ENCODE measurements at regions not wholly inside any gene's neighbourhood (a gene's known extent, or its start where the extent isn't known, plus 50 kb on each side); places are given as distances from the start of the nearest gene placed in this dataset.

GRCh38 chr5:137567226-137567625 is 68.1 kb upstream of the SPOCK1 start:
- no peak for DNase-seq (ENCODE audit: low read depth in 4 of 4, low spot score in 3 of 4)

- DNase-seq (ENCODE audit: low read depth in 4 of 4, low spot score in 3 of 4) = no peak
Observed at GRCh38 chr5:137566780-137567179, 67.7 kb upstream of the SPOCK1 start.

GRCh38 chr5:137566118-137566541 is 67.0 kb upstream of the SPOCK1 start:
- peak in 1 of 4 donors; percentile 26 for DNase-seq (ENCODE audit: low read depth in 4 of 4, low spot score in 3 of 4)

DNA sequence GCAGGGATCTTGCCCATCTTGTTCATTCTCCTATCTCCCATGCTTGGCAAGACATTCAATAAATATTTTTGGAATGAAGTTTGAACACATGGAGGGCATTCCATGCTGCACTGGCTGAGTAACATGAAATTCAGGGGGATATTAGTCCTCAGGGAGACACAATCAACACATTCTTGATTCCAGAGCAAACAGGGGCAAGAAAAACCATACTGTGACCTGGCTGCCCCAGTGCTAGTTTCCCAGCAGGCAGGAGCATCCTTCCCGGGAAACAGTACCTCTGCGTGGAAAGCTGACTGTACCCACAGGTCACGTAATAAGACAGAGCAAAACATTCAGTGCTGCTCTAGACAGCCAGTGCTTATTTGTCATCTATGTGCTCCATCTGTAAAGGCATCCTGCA is 66.3 kb upstream of the SPOCK1 start:
- DNase-seq (ENCODE audit: low read depth in 4 of 4, low spot score in 3 of 4) = no peak

- peak in 2 of 4 donors; percentile 35 to 36 for DNase-seq (ENCODE audit: low read depth in 4 of 4, low spot score in 3 of 4)
Observed at GRCh38 chr5:137564398-137564961, 65.4 kb upstream of the SPOCK1 start.

GRCh38 chr5:137563646-137564397 is 64.7 kb upstream of the SPOCK1 start:
- DNase-seq (ENCODE audit: low read depth in 4 of 4, low spot score in 3 of 4) = peak in 3 of 4 donors; percentile 15 to 39 (median 16)

- no peak for DNase-seq (ENCODE audit: low read depth in 4 of 4, low spot score in 3 of 4)
Observed at GRCh38 chr5:137563301-137563645, 64.1 kb upstream of the SPOCK1 start.

GRCh38 chr5:137561608-137562007 is 62.5 kb upstream of the SPOCK1 start:
- no peak for DNase-seq (ENCODE audit: low read depth in 4 of 4, low spot score in 3 of 4)

DNA sequence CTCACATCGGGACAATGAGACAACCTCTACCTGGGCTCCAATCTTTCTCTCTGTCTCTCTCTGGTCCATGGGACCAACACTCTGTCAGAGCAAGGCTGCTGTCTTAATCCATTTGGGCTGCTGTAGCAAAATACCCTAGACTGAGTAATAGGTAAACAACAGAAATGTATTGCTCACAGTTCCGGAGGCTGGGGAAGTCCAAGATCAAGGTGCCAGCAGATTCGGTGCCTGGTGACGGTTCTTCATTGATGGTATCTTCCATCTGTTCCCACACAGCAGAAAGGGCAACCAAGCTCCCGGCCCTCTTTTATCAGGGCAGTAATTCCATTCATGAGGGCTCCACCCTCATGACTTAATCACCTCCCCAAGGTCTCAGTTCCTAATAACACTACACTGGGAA is 61.3 kb upstream of the SPOCK1 start:
- no peak for DNase-seq (ENCODE audit: low read depth in 4 of 4, low spot score in 3 of 4)
